ENCODE measurements at regions not wholly inside any gene's neighbourhood (a gene's known extent, or its start where the extent isn't known, plus 50 kb on each side); places are given as distances from the start of the nearest gene placed in this dataset.

GRCh38 chr9:84460695-84461094 lies 120.1 kb upstream of the SLC28A3 start:
- Histone ChIP-seq H2BK15ac (replicated peaks; ENCODE audit: low read depth) (no peak overlapping the region), H3K4me3 (ENCODE audit: low read length) (no peak overlapping the region), H3K79me1 (ENCODE audit: low read length) (no peaks in the 10 kb centered on the region), H2BK5ac (ENCODE audit: low read length) (no peak overlapping the region), H3K4ac (ENCODE audit: low read depth, low read length) (no peak overlapping the region), H3K9ac (ENCODE audit: low read length) (no peak overlapping the region), H2BK120ac (ENCODE audit: low read depth, low read length) (no peak overlapping the region), H3K18ac (ENCODE audit: low read length) (no peak overlapping the region), H3K4me1 (ENCODE audit: control insufficient read depth, low read depth, low read length) (no peaks in the 10 kb centered on the region), H4K5ac (ENCODE audit: low read length) (no peak overlapping the region), H3K4me2 (ENCODE audit: low read length) (no peak overlapping the region), H3K36me3 (ENCODE audit: control insufficient read depth, insufficient read depth, low read length) (no peaks in the 10 kb centered on the region), H4K8ac (ENCODE audit: low read depth, low read length) (no peak overlapping the region), H3K56ac (ENCODE audit: low read length) (no peak overlapping the region), H3K23ac (ENCODE audit: low read length) (no peak overlapping the region), H3K27ac (ENCODE audit: low read depth, low read length) (no peak overlapping the region), H2AK5ac (ENCODE audit: low read length) (no peak overlapping the region), H3K27me3 (ENCODE audit: insufficient read depth, low read length, poor library complexity) (no peaks in the 10 kb centered on the region), H3K79me2 (ENCODE audit: control insufficient read depth, insufficient read depth, low read length) (no peaks in the 10 kb centered on the region)
- no peak for DNase-seq

DNA sequence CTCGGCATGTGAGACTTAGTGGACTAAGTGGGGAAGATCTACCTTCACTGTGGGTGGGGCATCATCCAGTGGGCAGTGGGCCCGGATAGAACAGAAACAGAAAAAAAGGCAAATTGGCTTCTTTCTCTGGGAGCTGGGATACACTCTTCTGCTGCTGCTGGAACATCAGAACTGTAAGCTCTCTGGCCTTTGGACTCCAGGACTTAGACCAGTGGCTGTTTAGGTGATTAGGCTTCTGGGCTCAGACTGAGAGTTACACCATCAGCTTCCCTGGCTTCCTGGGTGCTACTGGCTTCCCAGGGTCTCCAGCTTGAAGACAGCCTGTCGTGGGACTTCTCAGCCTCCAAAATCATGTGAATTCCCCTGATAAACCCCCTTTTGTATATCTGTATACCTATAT lies 122.7 kb upstream of the SLC28A3 start:
- H3K56ac ChIP-seq (ENCODE audit: low read length): no peak overlapping the region
- no peak overlapping the region for H3K4me3 ChIP-seq (ENCODE audit: low read length)
- no CpG with 5 or more reads among the region's 3 CpGs for WGBS (ENCODE audit: extremely low coverage, insufficient coverage, low lambda C conversion rate)
- H3K18ac ChIP-seq (ENCODE audit: low read length): no peak overlapping the region
- DNase-seq: no peak
- no peak overlapping the region for H3K4me2 ChIP-seq (ENCODE audit: low read length)
- H2BK15ac ChIP-seq (replicated peaks; ENCODE audit: low read depth): no peak overlapping the region
- no peak overlapping the region for H2BK120ac ChIP-seq (ENCODE audit: low read depth, low read length)
- no peaks in the 10 kb centered on the region for H3K36me3 ChIP-seq (ENCODE audit: control insufficient read depth, insufficient read depth, low read length)
- no peak overlapping the region for H3K23ac ChIP-seq (ENCODE audit: low read length)
- no peaks in the 10 kb centered on the region for H3K79me2 ChIP-seq (ENCODE audit: control insufficient read depth, insufficient read depth, low read length)
- no peak overlapping the region for H3K4ac ChIP-seq (ENCODE audit: low read depth, low read length)
- no peaks in the 10 kb centered on the region for H3K4me1 ChIP-seq (ENCODE audit: control insufficient read depth, low read depth, low read length)
- H4K5ac ChIP-seq (ENCODE audit: low read length): no peak overlapping the region
- H3K27ac ChIP-seq (ENCODE audit: low read depth, low read length): no peak overlapping the region
- no peak overlapping the region for H2AK5ac ChIP-seq (ENCODE audit: low read length)
- H3K79me1 ChIP-seq (ENCODE audit: low read length): no peaks in the 10 kb centered on the region
- no peaks in the 10 kb centered on the region for H3K27me3 ChIP-seq (ENCODE audit: insufficient read depth, low read length, poor library complexity)
- no peak overlapping the region for H2BK5ac ChIP-seq (ENCODE audit: low read length)
- no peak overlapping the region for H3K9ac ChIP-seq (ENCODE audit: low read length)
- H4K8ac ChIP-seq (ENCODE audit: low read depth, low read length): no peak overlapping the region

- Histone ChIP-seq H3K18ac (ENCODE audit: low read length) (no peak overlapping the region), H2BK120ac (ENCODE audit: low read depth, low read length) (no peak overlapping the region), H3K9ac (ENCODE audit: low read length) (no peak overlapping the region), H4K5ac (ENCODE audit: low read length) (no peak overlapping the region), H2AK5ac (ENCODE audit: low read length) (no peak overlapping the region), H3K4me1 (ENCODE audit: control insufficient read depth, low read depth, low read length) (no peaks in the 10 kb centered on the region), H2BK15ac (replicated peaks; ENCODE audit: low read depth) (no peak overlapping the region), H3K23ac (ENCODE audit: low read length) (no peak overlapping the region), H3K27ac (ENCODE audit: low read depth, low read length) (no peak overlapping the region), H3K36me3 (ENCODE audit: control insufficient read depth, insufficient read depth, low read length) (no peaks in the 10 kb centered on the region), H3K79me2 (ENCODE audit: control insufficient read depth, insufficient read depth, low read length) (no peaks in the 10 kb centered on the region), H3K27me3 (ENCODE audit: insufficient read depth, low read length, poor library complexity) (no peaks in the 10 kb centered on the region), H3K56ac (ENCODE audit: low read length) (no peak overlapping the region), H3K4me3 (ENCODE audit: low read length) (no peak overlapping the region), H3K79me1 (ENCODE audit: low read length) (no peaks in the 10 kb centered on the region), H2BK5ac (ENCODE audit: low read length) (no peak overlapping the region), H4K8ac (ENCODE audit: low read depth, low read length) (no peak overlapping the region), H3K4ac (ENCODE audit: low read depth, low read length) (no peak overlapping the region), H3K4me2 (ENCODE audit: low read length) (no peak overlapping the region)
- WGBS (ENCODE audit: extremely low coverage, insufficient coverage, low lambda C conversion rate): no CpG with 5 or more reads among the region's 5 CpGs
- no peak for DNase-seq
These were observed 126.2 kb upstream of the SLC28A3 start for GRCh38 chr9:84466580-84467285.

GRCh38 chr9:84471816-84472215 lies 131.3 kb upstream of the SLC28A3 start:
- H3K4me1 ChIP-seq (ENCODE audit: control insufficient read depth, low read depth, low read length): no peaks in the 10 kb centered on the region
- no peak overlapping the region for H3K4ac ChIP-seq (ENCODE audit: low read depth, low read length)
- no peak overlapping the region for H3K27ac ChIP-seq (ENCODE audit: low read depth, low read length)
- H3K9ac ChIP-seq (ENCODE audit: low read length): no peak overlapping the region
- no peak overlapping the region for H3K56ac ChIP-seq (ENCODE audit: low read length)
- no peaks in the 10 kb centered on the region for H3K79me1 ChIP-seq (ENCODE audit: low read length)
- no peak overlapping the region for H2BK15ac ChIP-seq (replicated peaks; ENCODE audit: low read depth)
- no peak overlapping the region for H3K18ac ChIP-seq (ENCODE audit: low read length)
- no peak overlapping the region for H3K4me2 ChIP-seq (ENCODE audit: low read length)
- no peak overlapping the region for H4K5ac ChIP-seq (ENCODE audit: low read length)
- no CpG with 5 or more reads among the region's 2 CpGs for WGBS (ENCODE audit: extremely low coverage, insufficient coverage, low lambda C conversion rate)
- no peak overlapping the region for H2AK5ac ChIP-seq (ENCODE audit: low read length)
- H3K27me3 ChIP-seq (ENCODE audit: insufficient read depth, low read length, poor library complexity): no peaks in the 10 kb centered on the region
- DNase-seq: no peak
- no peak overlapping the region for H2BK120ac ChIP-seq (ENCODE audit: low read depth, low read length)
- no peak overlapping the region for H3K4me3 ChIP-seq (ENCODE audit: low read length)
- no peaks in the 10 kb centered on the region for H3K36me3 ChIP-seq (ENCODE audit: control insufficient read depth, insufficient read depth, low read length)
- H2BK5ac ChIP-seq (ENCODE audit: low read length): no peak overlapping the region
- no peak overlapping the region for H3K23ac ChIP-seq (ENCODE audit: low read length)
- H3K79me2 ChIP-seq (ENCODE audit: control insufficient read depth, insufficient read depth, low read length): no peaks in the 10 kb centered on the region
- H4K8ac ChIP-seq (ENCODE audit: low read depth, low read length): no peak overlapping the region

DNA sequence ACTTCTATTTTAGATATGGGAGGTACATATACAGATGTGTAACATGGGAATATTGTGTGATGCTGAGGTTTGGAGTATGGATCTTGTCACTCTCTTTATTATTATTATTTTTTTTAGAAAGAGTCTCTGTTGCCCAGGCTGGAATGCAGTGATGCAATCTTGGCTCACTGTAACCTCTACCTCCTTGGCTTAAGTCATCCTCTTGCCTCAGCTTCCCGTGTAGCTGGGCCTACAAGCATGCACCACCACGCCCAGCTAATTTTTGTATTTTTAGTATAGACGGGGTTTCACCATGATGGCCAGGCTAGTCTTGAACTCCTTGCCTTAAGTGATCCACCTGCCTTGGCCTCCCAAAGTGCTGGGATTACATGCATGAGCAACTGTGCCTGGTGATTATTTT lies 138.4 kb upstream of the SLC28A3 start:
- H3K9ac ChIP-seq (ENCODE audit: low read length): no peak overlapping the region
- no peaks in the 10 kb centered on the region for H3K79me1 ChIP-seq (ENCODE audit: low read length)
- no peak overlapping the region for H3K4me3 ChIP-seq (ENCODE audit: low read length)
- H2BK120ac ChIP-seq (ENCODE audit: low read depth, low read length): no peak overlapping the region
- no peak overlapping the region for H3K18ac ChIP-seq (ENCODE audit: low read length)
- H3K4ac ChIP-seq (ENCODE audit: low read depth, low read length): no peak overlapping the region
- H2AK5ac ChIP-seq (ENCODE audit: low read length): no peak overlapping the region
- H3K27ac ChIP-seq (ENCODE audit: low read depth, low read length): no peak overlapping the region
- H3K56ac ChIP-seq (ENCODE audit: low read length): no peak overlapping the region
- H3K4me2 ChIP-seq (ENCODE audit: low read length): no peak overlapping the region
- H4K5ac ChIP-seq (ENCODE audit: low read length): no peak overlapping the region
- H3K4me1 ChIP-seq (ENCODE audit: control insufficient read depth, low read depth, low read length): peaks cover 2% of the 10 kb centered on the region
- no CpG with 5 or more reads among the region's 3 CpGs for WGBS (ENCODE audit: extremely low coverage, insufficient coverage, low lambda C conversion rate)
- no peaks in the 10 kb centered on the region for H3K27me3 ChIP-seq (ENCODE audit: insufficient read depth, low read length, poor library complexity)
- H2BK15ac ChIP-seq (replicated peaks; ENCODE audit: low read depth): no peak overlapping the region
- H3K23ac ChIP-seq (ENCODE audit: low read length): no peak overlapping the region
- DNase-seq: no peak
- no peaks in the 10 kb centered on the region for H3K36me3 ChIP-seq (ENCODE audit: control insufficient read depth, insufficient read depth, low read length)
- H4K8ac ChIP-seq (ENCODE audit: low read depth, low read length): no peak overlapping the region
- H3K79me2 ChIP-seq (ENCODE audit: control insufficient read depth, insufficient read depth, low read length): no peaks in the 10 kb centered on the region
- no peak overlapping the region for H2BK5ac ChIP-seq (ENCODE audit: low read length)

DNA sequence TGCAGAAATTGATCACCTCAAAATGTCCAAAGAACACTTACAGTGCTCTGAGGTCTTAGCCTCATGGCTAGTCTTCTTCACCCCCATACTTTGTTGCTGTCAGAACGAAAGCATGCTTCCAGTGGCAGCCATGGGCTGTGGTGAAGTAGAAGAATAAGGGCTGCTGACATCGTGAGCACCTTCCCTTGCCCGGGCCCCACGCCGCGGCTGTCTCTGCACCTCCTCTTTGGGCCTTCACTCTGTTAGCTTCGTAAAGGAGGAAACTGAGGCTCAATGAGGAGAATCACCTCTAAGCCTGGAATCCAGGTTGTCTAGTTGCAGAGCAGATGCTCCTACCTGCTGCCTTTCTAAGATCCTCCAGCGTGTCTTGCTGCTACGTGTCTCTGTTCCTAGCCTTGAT lies 139.5 kb upstream of the SLC28A3 start:
- Histone ChIP-seq H4K8ac (ENCODE audit: low read depth, low read length) (no peak overlapping the region), H4K5ac (ENCODE audit: low read length) (no peak overlapping the region), H2BK5ac (ENCODE audit: low read length) (no peak overlapping the region), H2AK5ac (ENCODE audit: low read length) (no peak overlapping the region), H2BK120ac (ENCODE audit: low read depth, low read length) (no peak overlapping the region), H3K18ac (ENCODE audit: low read length) (no peak overlapping the region), H3K36me3 (ENCODE audit: control insufficient read depth, insufficient read depth, low read length) (no peaks in the 10 kb centered on the region), H3K23ac (ENCODE audit: low read length) (no peak overlapping the region), H3K27me3 (ENCODE audit: insufficient read depth, low read length, poor library complexity) (no peaks in the 10 kb centered on the region), H3K79me2 (ENCODE audit: control insufficient read depth, insufficient read depth, low read length) (no peaks in the 10 kb centered on the region), H3K9ac (ENCODE audit: low read length) (no peak overlapping the region), H3K27ac (ENCODE audit: low read depth, low read length) (no peak overlapping the region), H3K56ac (ENCODE audit: low read length) (no peak overlapping the region), H3K4me3 (ENCODE audit: low read length) (no peak overlapping the region), H2BK15ac (replicated peaks; ENCODE audit: low read depth) (no peak overlapping the region), H3K4me2 (ENCODE audit: low read length) (no peak overlapping the region), H3K4me1 (ENCODE audit: control insufficient read depth, low read depth, low read length) (peaks cover 2% of the 10 kb centered on the region), H3K79me1 (ENCODE audit: low read length) (no peaks in the 10 kb centered on the region), H3K4ac (ENCODE audit: low read depth, low read length) (no peak overlapping the region)
- no CpG with 5 or more reads among the region's 9 CpGs for WGBS (ENCODE audit: extremely low coverage, insufficient coverage, low lambda C conversion rate)
- DNase-seq: no peak
